RPMI7951 (cell line): ENCODE measurements at regions not wholly inside any gene's neighbourhood (a gene's known extent, or its start where the extent isn't known, plus 50 kb on each side); places are given as distances from the start of the nearest gene placed in this dataset.

Source experiments
- DNase-seq: peaks from one replicate; pipeline ENCODE4 v3.0.0-alpha.2; 2012; ENCODE audit warnings: low read depth

DNA sequence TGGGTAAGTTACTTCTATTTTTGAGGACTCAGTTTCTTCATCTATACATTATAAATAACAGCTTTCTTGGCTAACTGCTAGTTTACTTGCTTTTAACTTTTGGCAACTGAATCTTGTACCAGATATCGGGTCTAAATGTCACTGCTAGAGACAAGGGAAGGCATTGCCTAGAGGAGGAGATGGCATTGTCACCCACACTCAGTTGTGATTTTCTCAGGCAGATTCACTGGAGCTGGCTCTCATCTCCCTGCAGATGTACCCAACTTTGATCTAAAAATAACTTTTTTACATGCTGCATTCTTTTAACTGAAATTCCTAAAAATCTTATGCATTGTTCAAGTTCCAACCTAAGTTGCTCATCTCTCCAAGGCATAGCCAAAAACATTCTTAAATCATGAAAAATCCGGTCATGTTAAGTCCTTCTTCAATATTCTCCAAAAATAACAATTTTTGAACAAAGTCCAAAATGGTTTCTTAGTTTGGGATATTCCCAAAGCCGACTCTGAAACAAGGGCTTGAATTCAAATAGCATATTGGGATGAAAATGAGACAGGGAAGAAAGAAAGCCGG lies 469.0 kb upstream of the BOD1L1 start:
- DNase-seq, result peak; percentile 50

DNA sequence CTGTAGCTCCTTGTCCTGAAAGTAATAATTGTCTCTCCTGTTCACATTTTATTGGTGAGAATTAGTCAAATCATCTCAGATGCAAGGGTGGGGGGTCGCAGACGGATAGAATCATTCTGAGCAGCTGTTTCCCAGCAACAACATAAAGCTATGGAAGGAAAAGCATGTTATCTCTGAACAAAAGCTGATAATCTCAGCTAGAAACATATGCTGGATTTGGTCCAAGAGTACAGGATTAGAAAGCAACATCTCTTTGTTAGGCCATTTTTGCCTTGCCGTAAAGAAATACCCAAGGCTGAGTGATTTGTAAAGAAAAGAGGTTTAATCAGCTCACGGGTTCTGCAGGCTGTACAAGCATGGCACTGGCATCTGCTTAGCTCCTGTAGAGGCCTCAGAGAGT lies 472.8 kb upstream of the BOD1L1 start:
- no peak for DNase-seq

DNA sequence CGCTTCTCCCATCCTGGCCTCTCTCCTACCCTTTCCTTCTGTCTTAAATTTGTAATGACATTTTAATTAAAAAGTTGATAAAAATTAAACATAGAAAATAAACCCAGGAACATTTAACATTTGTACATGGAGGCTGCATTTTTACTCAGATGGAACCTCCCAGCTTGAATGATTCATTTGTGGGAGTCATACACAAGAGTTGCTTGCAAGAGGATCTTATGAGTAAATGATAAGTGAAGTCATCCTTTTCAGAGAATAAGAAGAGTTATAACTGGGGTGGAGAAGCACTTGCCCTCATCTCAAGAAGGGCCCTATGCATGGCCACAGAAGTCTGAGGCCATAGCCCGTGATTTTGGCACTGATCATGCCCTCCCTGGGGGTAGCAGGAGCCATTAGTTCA lies 482.9 kb upstream of the BOD1L1 start:
- peak; percentile 65 for DNase-seq

DNA sequence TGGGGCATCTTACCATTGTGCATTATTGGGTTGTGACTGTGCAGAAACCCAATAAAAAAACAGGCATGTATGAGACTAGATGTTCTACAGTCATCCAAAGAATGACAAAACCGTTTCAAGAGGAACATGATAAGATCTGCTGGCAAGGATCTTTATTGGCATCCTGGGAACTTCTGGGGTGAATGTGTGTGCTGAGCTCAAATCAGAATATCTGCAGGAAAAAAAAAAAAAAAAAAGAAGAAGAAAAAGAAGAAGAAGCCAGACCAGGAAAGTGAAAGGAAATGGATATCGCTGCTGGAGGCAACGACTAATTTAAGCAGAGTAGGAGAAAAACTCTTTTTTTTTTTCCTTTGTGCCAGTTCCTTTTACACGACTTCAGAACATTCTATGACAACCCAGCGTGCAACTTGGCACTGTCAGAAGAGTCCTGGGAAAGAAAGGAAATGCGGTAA lies 484.2 kb upstream of the BOD1L1 start:
- peak; percentile 94 for DNase-seq

DNA sequence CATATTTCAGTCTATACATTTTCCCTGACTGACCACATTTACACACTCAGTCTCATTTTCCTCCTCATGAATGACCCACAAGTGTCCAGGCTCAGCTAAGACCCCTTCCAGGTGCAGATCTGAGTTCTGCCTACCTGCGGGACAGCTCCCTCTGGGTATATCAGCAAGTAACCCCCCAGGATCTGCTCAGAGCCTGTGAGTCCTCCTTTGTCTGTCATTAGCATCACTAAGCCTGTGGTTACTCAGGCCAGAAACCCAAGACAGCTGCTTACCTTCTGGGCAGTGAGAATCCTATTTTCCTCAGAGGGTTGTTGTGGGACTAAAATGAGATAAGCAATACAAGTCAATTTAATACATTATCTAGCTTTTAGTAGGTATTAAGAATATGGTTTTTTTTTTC lies 487.6 kb upstream of the BOD1L1 start:
- DNase-seq, result peak; percentile 5

DNA sequence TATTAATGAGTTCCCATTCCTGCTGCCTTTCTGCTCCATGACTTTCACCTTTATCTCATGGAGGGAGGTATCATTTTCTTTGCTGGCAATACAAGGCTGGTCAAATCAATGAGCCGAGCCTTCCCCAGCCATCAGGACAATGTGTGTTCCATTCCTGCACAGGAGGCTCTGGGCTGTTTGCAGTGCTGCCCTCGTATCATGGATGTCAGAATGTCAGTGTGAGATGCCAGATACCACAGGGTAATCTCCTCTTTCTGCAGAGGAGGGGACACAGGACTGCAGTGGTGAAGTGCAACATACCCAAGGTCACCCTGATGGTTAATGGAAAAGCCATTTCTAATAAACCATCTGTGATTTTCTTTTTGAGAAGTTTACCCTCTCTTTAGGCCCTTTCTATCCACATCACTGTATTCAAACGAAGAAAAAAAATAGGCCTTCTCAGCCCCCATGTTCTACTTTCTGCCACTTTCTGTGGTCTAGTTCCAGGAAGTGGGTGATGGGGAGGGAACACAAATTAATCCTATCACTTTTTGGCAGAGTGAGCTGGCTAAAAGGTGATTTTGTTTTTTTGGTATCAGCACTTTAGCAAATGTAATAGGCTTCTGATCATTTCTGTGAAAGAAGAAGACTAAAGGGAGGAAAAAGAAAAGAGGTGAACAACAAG lies 490.2 kb upstream of the BOD1L1 start:
- DNase-seq, result no peak

DNA sequence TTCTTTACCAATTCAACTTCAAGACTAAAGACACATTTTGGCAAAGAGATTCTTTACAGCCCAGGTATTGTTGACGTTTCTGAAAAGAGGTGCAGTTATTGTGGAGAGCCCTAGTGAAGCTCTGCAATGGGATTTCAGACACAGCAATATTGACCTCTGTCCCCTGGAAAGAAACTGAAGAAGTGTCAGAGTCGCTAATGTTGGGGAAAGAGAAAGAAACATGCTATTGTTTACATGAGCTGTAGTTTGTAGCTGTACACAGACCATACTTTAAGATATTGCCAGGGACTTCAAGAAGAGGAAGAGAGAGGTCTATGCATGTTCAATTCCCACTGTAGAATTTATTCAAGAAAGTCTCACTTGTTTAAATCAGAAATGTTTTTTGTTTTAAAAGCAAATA lies 497.3 kb upstream of the BOD1L1 start:
- DNase-seq, result no peak

DNA sequence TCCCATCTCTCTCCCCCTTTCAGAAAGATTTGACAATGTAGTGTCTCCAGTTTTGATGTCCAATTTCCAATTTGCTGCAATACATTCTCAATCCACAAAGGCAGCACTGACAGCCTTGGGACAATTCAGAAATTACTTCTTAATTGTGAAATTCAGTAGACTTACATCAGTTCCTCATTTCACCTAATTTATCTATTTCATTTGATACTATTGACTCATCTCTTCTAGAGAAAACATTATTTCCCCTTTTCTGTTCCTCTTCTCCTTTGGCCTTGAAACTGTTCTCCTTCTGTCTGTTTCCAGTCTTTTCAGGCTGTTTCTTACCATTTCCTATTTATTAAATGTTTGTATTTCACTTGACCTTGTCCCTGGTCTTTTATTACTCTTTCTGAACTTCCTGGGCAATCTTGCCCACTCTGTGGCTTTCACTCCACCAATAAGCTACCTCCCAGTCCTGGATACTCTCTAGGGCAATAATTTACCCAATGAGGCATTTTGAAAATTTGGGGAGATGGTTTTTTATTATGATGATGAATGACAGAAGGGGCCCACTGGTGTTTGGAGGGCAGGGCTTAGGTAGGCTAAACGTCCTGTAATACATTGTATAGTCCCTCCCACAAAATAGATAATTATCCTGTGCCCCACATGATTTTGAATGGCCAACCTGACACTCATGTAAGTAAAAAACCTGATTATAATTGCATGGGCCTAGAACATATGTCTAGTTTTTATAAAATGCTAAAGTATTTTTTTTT lies 498.0 kb upstream of the BOD1L1 start:
- no peak for DNase-seq

DNA sequence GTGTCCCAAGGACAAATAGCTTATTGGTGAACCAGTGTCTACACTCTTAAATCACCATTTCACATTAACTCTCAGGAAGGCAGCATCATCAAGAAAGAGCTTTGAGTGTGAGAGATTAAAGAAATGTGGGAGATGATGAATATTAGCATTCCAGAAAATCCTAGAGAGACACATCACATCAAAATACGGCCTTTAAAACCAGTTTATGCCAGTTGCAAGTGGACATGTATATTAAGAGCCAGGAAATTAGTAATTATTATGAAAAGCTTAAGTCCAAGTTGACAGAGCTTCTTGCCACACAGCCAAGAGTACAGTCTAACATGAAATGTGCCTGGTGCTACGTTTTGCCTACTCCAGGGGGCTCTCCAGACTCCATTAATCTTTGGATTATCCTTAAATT lies 503.0 kb upstream of the BOD1L1 start:
- no peak for DNase-seq

DNA sequence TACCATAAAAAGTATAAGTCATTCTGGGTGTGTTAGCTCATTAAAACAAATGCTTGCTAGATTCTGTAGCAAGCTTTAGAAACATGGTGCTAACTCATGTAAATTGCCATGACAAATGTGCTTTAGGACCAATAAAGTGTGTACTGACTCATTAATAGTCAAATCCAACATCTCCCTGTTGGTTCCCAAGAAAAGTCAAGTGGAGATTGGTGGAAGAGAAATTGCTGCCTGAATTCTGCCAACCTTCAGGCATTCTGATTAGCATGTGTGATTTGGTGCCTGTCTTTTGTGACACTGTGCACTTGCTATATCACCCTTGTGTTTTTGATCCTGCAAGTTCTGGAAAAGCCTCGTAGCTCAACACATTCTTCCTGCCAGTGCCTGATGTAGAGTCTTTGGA lies 503.8 kb upstream of the BOD1L1 start:
- no peak for DNase-seq

DNA sequence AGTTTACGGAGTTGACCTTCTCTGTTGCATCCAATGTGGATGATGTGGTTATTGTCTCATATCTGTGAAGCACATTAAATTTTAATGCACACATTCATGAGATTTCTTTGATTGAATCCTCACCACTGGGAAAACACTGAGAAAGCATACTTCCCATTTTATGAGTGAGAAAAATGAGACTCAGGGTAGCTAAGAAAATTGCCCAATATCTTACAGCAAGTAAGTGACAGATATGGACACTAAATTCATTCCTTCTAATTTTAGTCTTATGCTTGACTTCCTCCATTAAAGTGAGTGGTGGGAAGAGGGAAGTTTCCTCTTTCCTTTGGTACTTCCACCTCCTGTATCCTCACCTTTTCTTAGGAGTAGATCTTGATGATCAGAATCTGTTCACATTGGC lies 504.8 kb upstream of the BOD1L1 start:
- DNase-seq, result no peak

DNA sequence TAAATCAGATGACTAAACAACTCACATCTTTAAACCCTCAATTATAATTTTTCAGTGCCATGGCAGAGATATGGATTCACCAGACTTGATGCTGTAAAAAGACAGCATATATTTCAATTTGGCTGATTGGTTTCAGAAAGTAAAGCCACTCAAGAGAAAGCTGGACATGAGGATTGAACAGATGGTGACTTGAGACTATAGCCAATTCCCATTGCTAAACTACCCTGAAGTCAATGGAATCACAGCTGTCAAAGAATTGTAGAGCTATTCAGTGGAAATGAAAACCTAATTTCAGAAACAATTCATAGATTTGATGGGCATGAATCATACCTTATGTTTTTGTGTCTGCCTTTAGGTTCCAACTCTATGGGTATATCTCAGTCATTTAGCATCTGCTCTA lies 510.6 kb upstream of the BOD1L1 start:
- DNase-seq, result no peak

DNA sequence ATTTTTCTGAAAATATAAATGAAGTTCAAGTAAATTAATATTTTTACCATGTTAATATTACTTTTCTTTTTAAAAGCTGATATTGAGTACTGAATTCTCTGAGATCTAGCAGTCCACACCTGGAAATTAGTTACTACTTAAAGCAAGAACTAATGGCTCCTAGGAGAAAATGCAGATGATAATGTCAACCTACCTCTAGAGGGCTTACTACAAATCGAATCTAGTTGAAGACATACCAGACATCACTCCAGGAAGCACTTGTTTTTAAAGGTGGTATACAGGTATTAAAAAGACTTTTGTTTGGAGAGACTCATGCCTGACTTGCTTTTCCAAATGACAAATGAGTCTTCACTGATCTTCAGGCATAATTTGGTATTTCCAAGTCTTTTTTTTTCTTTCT lies 516.4 kb upstream of the BOD1L1 start:
- DNase-seq, result no peak

DNA sequence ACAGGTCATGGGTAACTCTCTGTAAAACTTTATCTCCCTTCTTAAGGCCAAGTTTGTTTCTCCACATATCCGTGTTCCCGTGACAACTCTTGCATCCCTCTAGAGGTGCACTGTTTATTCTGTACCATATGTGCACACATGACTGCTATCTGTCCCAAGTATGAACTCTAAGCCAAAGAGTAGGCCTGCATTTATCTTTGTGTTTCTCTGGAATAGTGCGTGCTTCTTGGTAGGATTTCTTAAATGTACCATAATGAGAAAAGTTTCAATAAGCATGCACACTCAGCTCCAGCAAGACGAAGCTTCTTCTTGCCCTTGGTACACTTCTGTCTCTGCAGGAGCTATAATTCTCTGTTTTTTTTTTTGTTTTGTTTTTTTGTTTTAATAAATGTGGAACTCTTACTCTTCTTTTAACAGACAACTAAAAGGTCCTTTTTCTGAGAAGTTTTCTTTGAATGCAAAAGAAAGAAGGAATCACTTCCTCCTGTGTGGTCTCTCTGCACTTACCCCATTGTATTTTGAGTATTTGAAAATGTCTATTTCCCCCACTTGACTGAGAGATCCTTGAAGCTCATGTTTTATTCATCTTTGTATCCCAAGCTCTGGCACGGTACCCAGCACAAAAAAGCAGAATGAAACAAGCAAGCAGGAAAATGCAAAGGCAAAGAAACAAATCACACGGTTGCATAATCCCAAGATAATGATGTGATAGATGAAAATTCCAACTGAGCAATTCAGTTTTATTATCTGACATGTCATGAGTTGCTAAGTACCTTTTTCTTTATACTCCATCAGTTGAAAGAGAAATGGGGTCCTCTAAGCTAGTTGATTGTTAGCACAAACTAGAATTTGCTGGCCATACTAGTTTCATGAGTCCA lies 521.9 kb upstream of the BOD1L1 start:
- no peak for DNase-seq

DNA sequence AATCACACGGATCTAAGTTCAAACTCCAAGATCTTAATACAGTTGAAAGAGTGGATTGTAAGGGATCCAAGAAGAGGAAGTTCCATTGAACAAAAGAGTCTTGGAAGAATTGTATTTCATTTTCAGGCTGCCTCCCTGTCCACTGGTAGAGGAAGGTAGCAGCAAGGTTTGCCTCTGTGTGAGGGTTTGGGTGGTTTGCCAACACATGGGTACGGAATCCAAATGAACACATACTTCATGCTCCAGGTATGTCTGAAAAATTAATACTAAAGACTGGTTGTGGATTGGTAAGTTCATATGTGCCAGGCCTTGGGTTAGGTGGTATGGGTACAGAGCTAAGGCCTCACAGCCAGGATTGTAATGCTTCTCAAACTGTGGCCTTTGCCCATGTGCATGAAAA lies 523.6 kb upstream of the BOD1L1 start:
- DNase-seq, result no peak

DNA sequence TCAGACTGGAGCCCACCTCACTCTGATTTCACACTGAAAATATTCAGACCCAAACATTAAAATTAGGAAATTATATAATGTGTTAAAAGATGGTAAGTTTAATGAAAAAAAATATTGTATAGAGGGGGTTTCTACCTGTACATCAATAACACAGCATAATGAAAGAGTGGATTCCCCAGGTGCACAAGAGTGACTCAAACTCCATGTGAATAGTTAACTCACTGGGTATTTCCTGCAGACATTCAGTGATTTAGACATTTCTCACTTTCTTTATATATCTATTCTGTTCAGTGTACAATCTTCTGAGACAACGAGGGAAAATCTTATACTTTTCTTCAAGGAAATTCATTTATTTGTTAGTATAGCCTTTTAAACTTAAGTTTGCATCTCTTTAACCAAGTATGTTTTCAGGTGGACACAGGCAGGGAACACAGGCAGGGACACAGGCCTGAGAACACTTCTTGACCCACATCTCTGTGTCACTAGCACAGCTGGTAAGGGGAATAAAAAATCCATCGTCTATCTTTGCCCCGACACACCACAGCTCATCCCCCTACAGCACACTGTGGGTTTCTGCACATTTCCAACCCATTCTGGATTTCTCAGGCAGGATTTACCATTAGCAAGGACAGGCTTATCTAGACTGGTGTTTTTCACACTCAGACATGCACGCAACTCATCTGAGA lies 525.5 kb upstream of the BOD1L1 start:
- no peak for DNase-seq

DNA sequence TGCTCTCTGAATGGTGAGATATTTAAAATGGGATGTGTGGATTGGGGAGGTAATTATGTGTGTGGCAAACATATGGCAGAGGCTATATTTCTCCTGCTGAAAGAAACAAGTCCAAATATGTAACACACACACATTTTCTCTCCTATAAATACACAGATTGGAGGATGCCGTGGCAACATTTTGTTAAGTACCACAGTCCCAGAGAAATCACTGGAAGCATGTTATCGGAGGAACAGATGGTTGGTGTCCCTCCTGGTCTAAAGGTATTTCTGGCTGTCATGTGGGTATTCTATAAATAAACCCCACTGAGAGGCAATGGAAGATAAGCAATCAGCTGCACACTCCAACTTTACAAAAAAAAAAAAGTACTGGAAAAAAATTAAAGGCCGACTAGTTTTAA lies 528.3 kb upstream of the BOD1L1 start:
- no peak for DNase-seq

DNA sequence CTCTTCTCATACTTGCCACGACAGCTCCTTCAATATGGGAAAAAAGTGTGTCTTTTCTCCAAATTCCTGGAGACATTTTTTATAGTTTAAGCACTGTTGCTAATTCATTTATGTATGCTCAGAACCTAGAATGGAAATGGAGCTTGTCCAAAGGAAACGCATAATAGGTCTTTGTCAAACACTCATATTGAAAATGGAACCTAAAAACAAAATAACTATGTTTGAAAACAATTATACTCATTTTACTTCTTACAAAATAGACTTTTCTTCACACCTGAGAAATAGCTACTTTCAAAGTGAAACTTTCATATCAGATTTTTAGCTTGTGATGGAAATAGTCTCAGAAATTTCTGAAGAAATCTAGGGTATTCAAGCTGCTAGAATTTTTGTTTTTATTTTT lies 529.7 kb upstream of the BOD1L1 start:
- no peak for DNase-seq

DNA sequence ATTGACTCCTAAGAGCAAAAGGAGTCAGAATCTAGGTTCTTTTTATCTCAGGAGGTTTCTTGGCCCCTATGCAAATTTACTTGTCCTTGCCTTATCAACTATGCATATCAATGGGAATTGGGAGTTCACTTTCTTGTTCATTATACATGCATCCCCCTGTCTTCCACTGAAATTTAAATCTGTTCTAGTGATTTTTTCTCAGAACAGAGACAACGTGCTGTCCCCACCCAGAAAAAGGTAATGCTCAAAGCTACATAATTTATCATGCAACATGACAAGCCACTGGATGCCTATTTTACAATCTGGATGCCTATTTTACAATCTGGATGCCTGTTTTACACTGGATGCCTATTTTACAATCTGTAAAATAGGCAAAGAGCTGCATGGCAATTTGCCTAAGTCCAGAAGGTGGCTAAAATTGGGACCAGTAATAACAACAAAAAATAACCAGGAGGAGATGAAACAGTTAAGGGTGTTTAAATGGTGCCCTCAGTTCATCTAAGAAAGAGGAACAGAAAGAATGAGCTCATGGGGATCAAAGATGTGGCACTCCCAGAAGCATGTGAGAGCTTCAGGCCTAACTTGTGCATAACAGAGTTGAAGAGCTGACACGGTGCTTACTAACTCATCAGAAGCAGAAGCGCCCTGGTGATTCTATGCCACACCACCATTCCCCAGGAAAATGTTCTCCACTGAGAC lies 537.8 kb upstream of the BOD1L1 start:
- no peak for DNase-seq

DNA sequence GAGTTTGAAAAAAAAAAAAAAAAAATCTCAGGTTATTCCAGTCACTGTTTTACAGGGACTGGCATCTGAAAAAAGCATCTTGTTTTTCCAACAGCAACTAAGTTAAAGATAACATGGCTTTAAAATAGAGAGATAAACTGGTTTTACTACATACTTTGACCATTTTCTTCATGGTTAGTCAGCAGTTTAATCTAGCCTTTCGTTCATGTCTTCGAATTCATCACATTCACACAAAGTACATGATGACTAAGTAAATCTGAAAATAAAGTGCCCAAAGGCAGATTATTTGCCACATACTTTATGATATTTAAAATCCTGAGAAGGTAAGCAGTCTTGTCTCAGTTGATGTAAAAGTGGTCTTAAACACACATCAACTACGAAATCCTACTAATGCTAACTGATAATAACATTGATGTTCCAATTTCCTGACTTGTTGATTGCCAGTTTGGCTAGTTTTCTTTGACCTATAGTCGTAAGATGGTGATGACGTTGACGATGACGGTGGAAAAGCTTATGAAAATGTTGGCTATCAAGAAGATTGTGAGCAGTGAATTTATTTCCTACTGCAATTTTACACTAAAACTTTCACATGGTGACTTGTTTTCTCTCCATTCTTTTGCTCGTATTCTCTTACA lies 540.5 kb upstream of the BOD1L1 start:
- peak; percentile 26 for DNase-seq

DNA sequence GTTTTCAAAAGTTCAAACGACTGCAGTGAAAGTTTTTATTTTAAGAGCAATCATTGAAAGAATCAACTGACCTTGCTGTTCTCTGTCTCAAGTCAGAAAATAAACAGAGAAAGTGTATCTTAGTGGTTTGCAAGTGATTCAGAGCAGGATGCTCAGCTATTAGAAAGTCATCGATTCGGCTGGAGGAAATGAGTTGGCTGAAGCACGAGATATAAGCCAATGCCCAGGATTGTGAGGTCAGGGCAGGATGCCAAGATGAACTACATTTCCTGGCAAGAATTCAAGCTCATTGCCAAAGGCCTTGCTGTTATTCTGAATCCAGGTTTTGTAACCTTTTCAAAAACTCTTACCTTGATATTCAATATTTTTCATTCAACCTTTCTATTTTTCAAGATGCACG lies 541.4 kb upstream of the BOD1L1 start:
- DNase-seq, result peak; percentile 90
